ENCODE measurements at regions not wholly inside any gene's neighbourhood (a gene's known extent, or its start where the extent isn't known, plus 50 kb on each side); places are given as distances from the start of the nearest gene placed in this dataset.

DNA sequence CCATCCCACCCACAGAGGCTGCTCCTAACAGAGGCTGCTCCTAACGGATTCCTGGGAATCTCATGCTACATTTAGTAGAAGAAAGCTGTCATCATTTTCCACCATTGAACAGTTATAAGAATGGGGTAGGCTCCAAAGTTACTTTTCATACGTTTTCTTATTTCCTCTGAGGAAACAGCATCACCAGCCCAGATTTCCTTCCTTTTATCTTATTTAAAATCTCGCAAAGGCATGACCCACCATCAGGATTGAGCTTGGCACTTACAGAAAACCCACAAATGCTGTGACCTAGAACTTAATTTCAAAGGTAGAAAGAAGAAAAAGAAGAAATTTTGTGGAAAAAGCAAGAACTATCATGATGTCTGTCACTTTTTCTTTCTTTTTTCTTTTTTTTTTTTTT is 168.0 kb downstream of the LY86 start:
- no peak for TF ChIP-seq GATA2 (IDR thresholded peaks at IDR 0.05; ENCODE audit: low read depth, low read length)
- no peak for TF ChIP-seq GATA3 (IDR thresholded peaks at IDR 0.05; ENCODE audit: low read depth, low read length)

All from SH-SY5Y (cell line).